Cardiac muscle cell (in vitro differentiated cells and primary cell): ENCODE measurements at regions not wholly inside any gene's neighbourhood (a gene's known extent, or its start where the extent isn't known, plus 50 kb on each side); places are given as distances from the start of the nearest gene placed in this dataset.

Experiments used
- DNase-seq, 2 donors: peaks; one replicate each; pipeline versions ENCODE4 v3.0.0 to v3.0.0-alpha.2; 2010 to 2017; ENCODE audit warnings: low read depth in 1 of 2, low spot score in 1 of 2
- H3K27ac ChIP-seq: fragments of 200-600 bp; sonication (generic); 2 replicates; pipeline ENCODE4 v1.5.1; 2016
- H3K27me3 ChIP-seq: fragments of 200-600 bp; sonication (generic); 2 replicates; pipeline ENCODE4 v1.6.0; 2016; ENCODE audit warnings: control low read depth
- H3K36me3 ChIP-seq: fragments of 200-600 bp; sonication (generic); 2 replicates; pipeline ENCODE4 v1.5.1; 2016; ENCODE audit warnings: control low read depth
- H3K4me1 ChIP-seq: fragments of 200-600 bp; sonication (generic); 2 replicates; pipeline ENCODE4 v1.8.1; 2017; ENCODE audit warnings: low read depth, mild to moderate bottlenecking, mixed run types
- H3K4me3 ChIP-seq: fragments of 200-600 bp; sonication (generic); 2 replicates; pipeline ENCODE4 v1.5.1; 2016; ENCODE audit warnings: mild to moderate bottlenecking
- H3K9me3 ChIP-seq: fragments of 200-600 bp; sonication (generic); 2 replicates; pipeline ENCODE4 v1.5.1; 2017; ENCODE audit warnings: low read depth, mild to moderate bottlenecking, control low read depth
- TF ChIP-seq, protein P1 (sequence below): IDR thresholded peaks from 2 replicates; pipeline ENCODE4 v1.5.1; 2012; ENCODE audit warnings: low read depth, mild to moderate bottlenecking, low read length

- Histone ChIP-seq H3K27ac (no peak overlapping the region), H3K27me3 (no peaks in the 10 kb centered on the region), H3K4me1 (no peaks in the 10 kb centered on the region), H3K36me3 (no peaks in the 10 kb centered on the region), H3K9me3 (no peaks in the 10 kb centered on the region), H3K4me3 (no peak overlapping the region)
- peak in 1 of 2 donors; percentile 52 for DNase-seq
- TF ChIP-seq, protein P1, sequence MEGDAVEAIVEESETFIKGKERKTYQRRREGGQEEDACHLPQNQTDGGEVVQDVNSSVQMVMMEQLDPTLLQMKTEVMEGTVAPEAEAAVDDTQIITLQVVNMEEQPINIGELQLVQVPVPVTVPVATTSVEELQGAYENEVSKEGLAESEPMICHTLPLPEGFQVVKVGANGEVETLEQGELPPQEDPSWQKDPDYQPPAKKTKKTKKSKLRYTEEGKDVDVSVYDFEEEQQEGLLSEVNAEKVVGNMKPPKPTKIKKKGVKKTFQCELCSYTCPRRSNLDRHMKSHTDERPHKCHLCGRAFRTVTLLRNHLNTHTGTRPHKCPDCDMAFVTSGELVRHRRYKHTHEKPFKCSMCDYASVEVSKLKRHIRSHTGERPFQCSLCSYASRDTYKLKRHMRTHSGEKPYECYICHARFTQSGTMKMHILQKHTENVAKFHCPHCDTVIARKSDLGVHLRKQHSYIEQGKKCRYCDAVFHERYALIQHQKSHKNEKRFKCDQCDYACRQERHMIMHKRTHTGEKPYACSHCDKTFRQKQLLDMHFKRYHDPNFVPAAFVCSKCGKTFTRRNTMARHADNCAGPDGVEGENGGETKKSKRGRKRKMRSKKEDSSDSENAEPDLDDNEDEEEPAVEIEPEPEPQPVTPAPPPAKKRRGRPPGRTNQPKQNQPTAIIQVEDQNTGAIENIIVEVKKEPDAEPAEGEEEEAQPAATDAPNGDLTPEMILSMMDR = no peak
Measured at GRCh38 chr3:194043516-194043915, 92.4 kb upstream of the HES1 start.

DNA sequence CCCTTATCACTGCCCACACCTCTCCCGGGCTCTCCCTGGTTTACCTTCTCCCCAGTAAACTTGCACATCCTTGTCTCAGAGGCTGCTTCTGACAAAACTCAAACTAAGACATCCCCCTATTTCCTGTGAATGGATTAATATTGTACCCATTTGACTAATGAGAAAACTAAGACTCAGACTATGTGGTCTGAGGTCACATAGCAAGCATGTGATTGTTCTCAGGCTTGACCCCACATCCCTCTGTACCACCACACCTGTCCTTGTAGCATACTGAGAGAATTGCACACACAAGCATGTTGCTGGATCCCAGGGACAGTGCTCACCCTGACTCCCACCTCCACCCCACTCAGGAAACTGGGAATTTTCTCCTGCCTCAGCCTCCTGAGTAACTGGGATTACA, 90.7 kb upstream of the HES1 start:
- no peaks in the 10 kb centered on the region for H3K9me3 ChIP-seq
- H3K27ac ChIP-seq = no peak overlapping the region
- no peaks in the 10 kb centered on the region for H3K4me1 ChIP-seq
- no peaks in the 10 kb centered on the region for H3K36me3 ChIP-seq
- DNase-seq = no peak
- H3K27me3 ChIP-seq = no peaks in the 10 kb centered on the region
- TF ChIP-seq, protein P1 = no peak
- no peak overlapping the region for H3K4me3 ChIP-seq

- H3K9me3 ChIP-seq = no peaks in the 10 kb centered on the region
- H3K4me1 ChIP-seq = no peaks in the 10 kb centered on the region
- no peaks in the 10 kb centered on the region for H3K27me3 ChIP-seq
- no peak overlapping the region for H3K27ac ChIP-seq
- no peak overlapping the region for H3K4me3 ChIP-seq
- no peak for DNase-seq
- no peaks in the 10 kb centered on the region for H3K36me3 ChIP-seq
- TF ChIP-seq, protein P1 = no peak
Measured at GRCh38 chr3:194045919-194046318, 90.0 kb upstream of the HES1 start.

DNA sequence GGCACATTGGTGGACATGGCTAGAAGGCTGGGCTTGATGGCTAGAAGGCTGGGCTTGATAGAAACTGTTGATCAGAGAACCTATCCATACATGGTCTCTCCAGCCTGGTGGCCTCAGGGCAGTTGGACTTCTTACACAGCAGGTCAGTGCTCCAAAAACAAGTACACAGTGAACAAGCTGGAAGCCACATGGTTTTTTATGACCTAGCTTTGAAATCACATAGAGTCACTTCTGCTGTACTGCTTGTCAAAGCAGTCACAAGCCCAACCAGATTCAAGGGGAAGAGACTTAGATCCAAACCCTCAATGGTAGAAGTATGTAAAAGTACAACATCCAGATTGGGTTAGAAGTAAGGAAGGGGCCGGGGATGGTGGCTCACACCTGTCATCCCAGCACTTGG, 89.4 kb upstream of the HES1 start:
- H3K4me1 ChIP-seq = no peaks in the 10 kb centered on the region
- no peak overlapping the region for H3K4me3 ChIP-seq
- H3K27ac ChIP-seq = no peak overlapping the region
- H3K9me3 ChIP-seq = no peaks in the 10 kb centered on the region
- H3K36me3 ChIP-seq = no peaks in the 10 kb centered on the region
- no peaks in the 10 kb centered on the region for H3K27me3 ChIP-seq
- TF ChIP-seq, protein P1 = no peak
- DNase-seq = no peak

DNA sequence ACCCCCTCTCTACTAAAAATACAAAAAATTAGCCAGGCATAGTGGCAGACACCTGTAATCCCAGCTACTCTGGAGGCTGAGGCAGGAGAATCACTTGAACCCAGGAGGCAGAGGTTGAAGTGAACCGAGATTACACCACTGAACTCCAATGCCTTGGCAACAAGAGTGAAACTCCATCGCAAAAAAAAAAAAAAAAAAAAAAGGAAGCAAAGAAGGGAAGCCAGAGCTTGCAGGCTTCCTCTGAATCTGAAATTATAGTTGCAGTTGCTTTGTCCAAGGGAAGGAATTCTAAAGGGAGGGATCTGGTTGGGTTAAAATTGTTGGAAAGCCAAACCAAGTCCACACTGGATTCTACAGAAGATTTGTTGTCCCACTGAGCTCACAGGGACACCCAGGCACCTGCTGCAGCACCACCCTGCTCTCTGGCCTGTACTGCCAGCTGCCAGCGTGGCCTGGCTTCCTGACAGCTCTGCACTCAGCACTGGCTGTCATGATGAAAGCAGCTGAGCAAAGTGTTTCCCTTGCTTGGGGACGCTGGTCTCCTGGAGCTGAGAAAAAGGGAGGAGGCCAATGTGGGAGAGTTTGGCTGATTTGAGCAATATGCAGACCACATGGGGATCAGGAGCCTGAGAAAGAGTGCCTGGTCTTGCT, 88.8 kb upstream of the HES1 start:
- Histone ChIP-seq H3K9me3 (no peaks in the 10 kb centered on the region), H3K4me3 (no peak overlapping the region), H3K27me3 (no peaks in the 10 kb centered on the region), H3K4me1 (no peaks in the 10 kb centered on the region), H3K36me3 (no peaks in the 10 kb centered on the region), H3K27ac (no peak overlapping the region)
- TF ChIP-seq, protein P1 = no peak
- peak in 1 of 2 donors; percentile 47 for DNase-seq
